HepG2 (cell line): ENCODE measurements at regions not wholly inside any gene's neighbourhood (a gene's known extent, or its start where the extent isn't known, plus 50 kb on each side); places are given as distances from the start of the nearest gene placed in this dataset.

ENCODE experiments used
- MZF1 ChIP-seq: sonication (generic); formaldehyde crosslinking; IDR thresholded peaks from 2 replicates; pipeline ENCODE4 v1.8.1; 2023; ENCODE audit warnings: mild to moderate bottlenecking, missing genetic modification reagents, borderline replicate concordance
- ZNF562 ChIP-seq: sonication (generic); formaldehyde crosslinking; IDR thresholded peaks from 2 replicates; pipeline ENCODE4 v1.8.0; 2022; ENCODE audit warnings: missing genetic modification reagents, borderline replicate concordance

- no peak for TF ChIP-seq ZNF562 (CRISPR knock-in tag)
- TF ChIP-seq MZF1 (CRISPR knock-in tag), result no peak
Observed at GRCh38 chrX:39205467-39205866, 404.2 kb downstream of the MID1IP1 start.
